Prostate gland (tissue), 2 donors: ENCODE measurements at regions not wholly inside any gene's neighbourhood (a gene's known extent, or its start where the extent isn't known, plus 50 kb on each side); places are given as distances from the start of the nearest gene placed in this dataset.

Experiments
- DNase-seq: peaks from one replicate; pipeline ENCODE4 v3.0.0-alpha.2; 2019; ENCODE audit warnings: low spot score
- H3K27ac ChIP-seq, 2 donors: fragments of 200-600 bp; sonication (generic); 2 replicates each; pipeline ENCODE4 v1.5.1; 2017 to 2019
- H3K27me3 ChIP-seq: fragments of 200-600 bp; sonication (generic); replicated peaks from 2 replicates; pipeline ENCODE4 v1.5.1; 2019; ENCODE audit not compliant: insufficient read depth
- H3K36me3 ChIP-seq, 2 donors: fragments of 200-600 bp; sonication (generic); 1 replicate in 1 of 2; 2 replicates in 1 of 2; pipeline versions ENCODE4 v1.5.1 to v1.8.1; 2017 to 2019
- H3K4me1 ChIP-seq: fragments of 200-600 bp; sonication (generic); replicated peaks from 2 replicates; pipeline ENCODE4 v1.5.1; 2019
- H3K4me3 ChIP-seq, 2 donors: fragments of 200-600 bp; sonication (generic); 2 replicates each; pipeline ENCODE4 v1.5.1; 2017 to 2019
- H3K9me3 ChIP-seq: fragments of 200-600 bp; sonication (generic); 2 replicates; pipeline ENCODE4 v1.5.1; 2017
- POLR2A ChIP-seq: fragments of 450-650 bp; IDR thresholded peaks from one replicate; pipeline ENCODE4 v1.6.1; 2016; ENCODE audit warnings: antibody characterized with exemption, mild to moderate bottlenecking
- POLR2AphosphoS5 ChIP-seq: sonication (generic); formaldehyde crosslinking; IDR thresholded peaks from one replicate; pipeline ENCODE4 v1.6.1; 2017; ENCODE audit warnings: antibody characterized with exemption
- WGBS: methylation state at CpG from one replicate; pipeline ENCODE4 v1.1.5; 2018; 5-methylcytosine and 5-hydroxymethylcytosine counted together
- intact Hi-C: fragments of 100-400 bp; cut with DNase I; formaldehyde crosslinking; loops from one replicate; pipeline ENCODE4 v1.14.2; 2022
- TF ChIP-seq, protein P1 (sequence below), 4 experiments: fragments of 200-600 bp in 2 of 4; fragments of 450-650 bp in 2 of 4; sonication (generic) in 2 of 4; IDR thresholded peaks; 1 replicate in 3 of 4; 2 replicates in 1 of 4; pipeline ENCODE4 v1.5.1; 2016 to 2019; ENCODE audit warnings: antibody characterized with exemption in 4 of 4, mild to moderate bottlenecking in 2 of 4, moderate library complexity in 2 of 4

DNA sequence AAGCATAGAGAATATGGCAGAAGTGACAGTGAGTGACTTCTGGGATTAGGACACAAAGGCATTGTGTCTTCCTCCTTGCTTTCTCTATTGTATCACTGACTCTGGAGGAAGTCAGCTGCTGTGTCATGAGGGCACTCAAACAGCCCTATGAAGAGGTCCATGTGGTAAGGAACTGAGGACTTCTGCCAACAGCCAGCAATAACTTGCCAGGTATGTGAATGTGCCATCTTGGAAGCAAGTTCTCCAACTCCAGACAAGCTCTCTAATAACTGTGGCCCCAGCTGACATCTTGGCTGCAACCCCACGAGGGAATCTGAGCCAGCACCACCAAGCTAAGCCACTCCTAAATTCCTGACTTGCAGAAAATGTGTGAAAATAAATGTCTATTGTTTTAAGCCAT is 83.6 kb upstream of the ZBED5 start:
- Histone ChIP-seq H3K36me3 (no peaks in the 10 kb centered on the region), H3K9me3 (no peaks in the 10 kb centered on the region), H3K4me1 (no peaks in the 10 kb centered on the region), H3K27ac (no peak overlapping the region), H3K4me3 (no peak overlapping the region), H3K27me3 (no peaks in the 10 kb centered on the region)
- WGBS = 19% methylated on average over 1 of the region's 1 CpG
- no peak for DNase-seq
- no peak for TF ChIP-seq POLR2A
- TF ChIP-seq, protein P1, sequence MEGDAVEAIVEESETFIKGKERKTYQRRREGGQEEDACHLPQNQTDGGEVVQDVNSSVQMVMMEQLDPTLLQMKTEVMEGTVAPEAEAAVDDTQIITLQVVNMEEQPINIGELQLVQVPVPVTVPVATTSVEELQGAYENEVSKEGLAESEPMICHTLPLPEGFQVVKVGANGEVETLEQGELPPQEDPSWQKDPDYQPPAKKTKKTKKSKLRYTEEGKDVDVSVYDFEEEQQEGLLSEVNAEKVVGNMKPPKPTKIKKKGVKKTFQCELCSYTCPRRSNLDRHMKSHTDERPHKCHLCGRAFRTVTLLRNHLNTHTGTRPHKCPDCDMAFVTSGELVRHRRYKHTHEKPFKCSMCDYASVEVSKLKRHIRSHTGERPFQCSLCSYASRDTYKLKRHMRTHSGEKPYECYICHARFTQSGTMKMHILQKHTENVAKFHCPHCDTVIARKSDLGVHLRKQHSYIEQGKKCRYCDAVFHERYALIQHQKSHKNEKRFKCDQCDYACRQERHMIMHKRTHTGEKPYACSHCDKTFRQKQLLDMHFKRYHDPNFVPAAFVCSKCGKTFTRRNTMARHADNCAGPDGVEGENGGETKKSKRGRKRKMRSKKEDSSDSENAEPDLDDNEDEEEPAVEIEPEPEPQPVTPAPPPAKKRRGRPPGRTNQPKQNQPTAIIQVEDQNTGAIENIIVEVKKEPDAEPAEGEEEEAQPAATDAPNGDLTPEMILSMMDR (IDR thresholded peaks at IDR 0.05) = no peak
- no peak for TF ChIP-seq POLR2AphosphoS5
- intact Hi-C loops = no loop called here

DNA sequence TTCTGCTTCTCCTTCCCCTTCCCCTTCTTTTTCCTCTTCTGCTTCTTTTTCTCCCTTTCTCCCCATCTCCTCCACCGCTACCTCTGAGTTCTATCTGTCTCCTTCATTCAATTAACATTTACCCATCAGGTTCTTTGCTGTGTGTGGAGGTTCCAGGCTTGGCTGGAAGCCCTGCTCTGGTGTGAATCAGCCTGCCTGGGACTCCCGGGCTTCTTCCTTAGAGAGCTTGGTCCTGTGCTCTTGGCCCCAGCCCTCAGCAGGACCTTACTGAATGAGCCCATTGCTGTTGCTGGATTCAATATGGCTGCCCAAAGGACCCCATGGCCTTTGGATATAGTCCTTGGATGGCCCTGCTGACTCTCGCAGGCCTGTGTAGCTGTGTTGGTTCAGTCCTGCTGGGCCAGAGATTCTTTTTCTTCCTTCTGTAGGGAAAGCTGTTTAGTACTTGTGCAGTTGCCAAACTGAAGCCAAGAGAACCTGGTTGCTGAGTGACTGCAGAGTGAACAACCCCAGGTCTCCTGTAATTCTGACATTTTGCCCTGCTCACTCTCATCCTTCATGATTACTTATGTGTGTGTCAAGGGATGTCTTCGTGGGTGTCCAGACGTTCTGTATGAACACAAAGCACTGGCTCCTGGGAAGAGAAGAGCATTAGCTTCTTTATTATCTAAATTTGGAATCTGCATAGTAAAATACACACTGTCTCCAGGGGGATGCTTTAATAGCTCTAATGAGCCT is 81.0 kb upstream of the ZBED5 start:
- Histone ChIP-seq H3K9me3 (no peaks in the 10 kb centered on the region), H3K27me3 (no peaks in the 10 kb centered on the region), H3K4me3 (no peak overlapping the region), H3K36me3 (no peaks in the 10 kb centered on the region), H3K4me1 (no peaks in the 10 kb centered on the region), H3K27ac (no peak overlapping the region)
- no peak for TF ChIP-seq POLR2A
- TF ChIP-seq, protein P1 (IDR thresholded peaks at IDR 0.05) = no peak
- no peak for TF ChIP-seq POLR2AphosphoS5
- WGBS = 67% methylated on average over 5 of the region's 5 CpGs
- intact Hi-C loops = no loop called here
- DNase-seq = no peak

DNA sequence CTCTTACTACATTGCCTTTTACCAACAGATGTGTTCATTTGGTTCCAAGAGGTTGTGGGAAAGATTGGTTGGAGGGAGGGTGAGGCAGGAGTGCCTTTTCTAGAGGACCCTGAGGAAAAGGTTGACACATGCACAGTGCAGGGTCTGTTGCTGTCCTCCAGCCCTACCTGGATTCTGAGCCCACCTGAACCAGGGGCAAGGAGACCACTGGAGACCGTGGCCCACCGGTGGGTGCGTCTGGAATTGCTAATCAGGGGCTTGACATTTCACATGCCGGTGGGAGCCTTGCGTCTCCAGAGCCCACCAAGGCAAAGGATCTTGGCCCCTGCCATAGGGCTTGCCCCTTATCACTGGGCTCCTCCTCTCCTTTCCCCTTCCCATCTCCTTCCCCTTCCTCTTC is 80.4 kb upstream of the ZBED5 start:
- TF ChIP-seq POLR2A (no peak), POLR2AphosphoS5 (no peak)
- TF ChIP-seq, protein P1 (IDR thresholded peaks at IDR 0.05) = no peak

DNA sequence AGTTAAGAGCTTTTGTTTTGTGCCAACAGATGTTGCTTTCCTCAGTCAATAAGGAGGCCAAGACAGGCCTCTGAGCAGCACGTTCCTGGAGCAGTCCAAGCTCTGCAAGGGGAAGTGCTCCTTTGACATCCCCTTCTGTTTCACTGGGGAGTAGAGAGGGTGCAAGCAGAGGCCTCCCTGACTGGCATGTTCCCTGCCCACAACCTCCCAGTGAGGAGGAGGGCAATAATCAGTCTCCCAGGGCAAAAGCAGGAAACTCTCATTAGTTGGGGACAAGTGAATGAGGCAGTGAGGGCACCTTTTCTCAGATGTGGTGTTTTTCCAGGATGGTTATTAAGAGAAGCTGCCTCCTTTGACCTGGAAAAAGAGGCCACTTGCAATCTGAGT is 79.5 kb upstream of the ZBED5 start:
- no peaks in the 10 kb centered on the region for H3K36me3 ChIP-seq
- no peaks in the 10 kb centered on the region for H3K9me3 ChIP-seq
- TF ChIP-seq POLR2A (no peak), POLR2AphosphoS5 (no peak)
- TF ChIP-seq, protein P1 (IDR thresholded peaks at IDR 0.05) = no peak
- 30% methylated on average over 1 of the region's 1 CpG for WGBS
- no peaks in the 10 kb centered on the region for H3K4me1 ChIP-seq
- H3K27me3 ChIP-seq = no peaks in the 10 kb centered on the region
- intact Hi-C loops = no loop called here
- H3K27ac ChIP-seq = no peak overlapping the region
- H3K4me3 ChIP-seq = no peak overlapping the region
- DNase-seq = no peak

More for the DNA sequence above, 80.4 kb upstream of the ZBED5 start:
- DNase-seq = no peak
- intact Hi-C loops = no loop called here
- no peak overlapping the region for H3K4me3 ChIP-seq
- no peaks in the 10 kb centered on the region for H3K27me3 ChIP-seq
- no peaks in the 10 kb centered on the region for H3K36me3 ChIP-seq
- 98% methylated on average over 5 of the region's 5 CpGs for WGBS
- no peaks in the 10 kb centered on the region for H3K4me1 ChIP-seq
- H3K9me3 ChIP-seq = no peaks in the 10 kb centered on the region
- no peak overlapping the region for H3K27ac ChIP-seq

DNA sequence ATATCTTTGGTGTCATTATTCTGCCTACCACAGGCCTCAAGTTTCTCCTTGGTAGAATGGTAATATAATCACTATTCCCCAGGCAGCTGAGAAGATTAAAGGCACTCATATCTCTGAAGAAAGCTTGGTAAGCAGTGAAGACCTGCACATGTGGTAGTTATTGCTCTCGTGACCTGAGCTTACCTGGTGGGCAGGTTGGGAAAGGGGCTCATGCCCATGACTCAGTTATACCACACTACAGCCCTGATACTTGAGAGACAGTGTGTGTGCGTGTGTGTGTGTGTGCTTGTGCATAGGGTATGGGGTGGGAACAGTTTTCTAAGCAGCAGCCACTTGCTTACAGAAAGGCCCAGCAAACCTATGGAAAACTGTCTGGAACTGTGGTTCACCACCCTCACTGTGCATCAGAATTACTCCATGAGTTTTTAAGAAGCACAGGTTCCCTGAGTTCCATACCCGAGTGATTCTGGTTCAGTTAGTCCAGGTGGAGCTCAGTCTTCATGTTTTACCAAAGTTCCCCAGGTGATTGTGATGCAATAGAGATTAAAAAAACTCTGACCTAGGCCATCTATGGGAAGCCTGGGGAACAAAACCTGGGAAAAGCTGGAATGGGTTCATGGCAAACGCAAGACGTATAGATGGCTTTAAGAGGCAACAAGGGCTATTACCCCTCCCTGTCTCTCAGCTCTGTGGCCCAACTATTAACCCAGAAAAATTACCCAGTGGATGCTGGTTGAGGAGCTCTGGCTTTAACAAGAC is 79.0 kb upstream of the ZBED5 start:
- no peak overlapping the region for H3K4me3 ChIP-seq
- H3K27me3 ChIP-seq = no peaks in the 10 kb centered on the region
- DNase-seq = no peak
- H3K9me3 ChIP-seq = no peaks in the 10 kb centered on the region
- intact Hi-C loops = no loop called here
- H3K36me3 ChIP-seq = no peaks in the 10 kb centered on the region
- H3K27ac ChIP-seq = no peak overlapping the region
- WGBS = 86% methylated on average over 5 of the region's 5 CpGs
- TF ChIP-seq, protein P1 (IDR thresholded peaks at IDR 0.05) = no peak
- TF ChIP-seq POLR2AphosphoS5 (no peak), POLR2A (no peak)
- H3K4me1 ChIP-seq = no peaks in the 10 kb centered on the region
